Lower lobe of right lung (tissue), 2 donors: ENCODE measurements at regions not wholly inside any gene's neighbourhood (a gene's known extent, or its start where the extent isn't known, plus 50 kb on each side); places are given as distances from the start of the nearest gene placed in this dataset.

Experiments
- ATAC-seq, 2 donors: fragments of 200-7000 bp; cut with Tn5 transposase; one replicate each; pipeline ENCODE4 v1.9.1; 2020 to 2022; ENCODE audit warnings: mild to moderate bottlenecking in 2 of 2, moderate library complexity in 2 of 2
- DNase-seq: peaks from one replicate; pipeline ENCODE4 v3.0.0-alpha.2; 2020
- H3K27ac ChIP-seq: fragments of 200-600 bp; one replicate; pipeline ENCODE4 v1.8.0; 2022
- H3K27me3 ChIP-seq: fragments of 200-600 bp; one replicate; pipeline ENCODE4 v1.8.0; 2022; ENCODE audit warnings: low read depth
- H3K36me3 ChIP-seq: fragments of 200-600 bp; one replicate; pipeline ENCODE4 v1.8.0; 2022; ENCODE audit warnings: mild to moderate bottlenecking
- H3K4me1 ChIP-seq: fragments of 200-600 bp; one replicate; pipeline ENCODE4 v1.8.0; 2022
- H3K4me3 ChIP-seq: fragments of 200-600 bp; one replicate; pipeline ENCODE4 v1.8.0; 2022; ENCODE audit warnings: mild to moderate bottlenecking
- H3K9me3 ChIP-seq: fragments of 200-600 bp; one replicate; pipeline ENCODE4 v1.8.0; 2022
- CTCF ChIP-seq: fragments of 200-600 bp; IDR thresholded peaks from one replicate; pipeline ENCODE4 v1.8.0; 2022; ENCODE audit warnings: antibody characterized with exemption, mild to moderate bottlenecking
- intact Hi-C: fragments of 100-400 bp; cut with DNase I; formaldehyde crosslinking; loops from one replicate; pipeline ENCODE4 v1.11.0; 2022
- donor health status: DM: no; HTN: yes; CAD: no; lungs with severe emphysema.

GRCh38 chr16:79821911-79822310, 221.4 kb upstream of the MAF start:
- no peaks in the 10 kb centered on the region for H3K27me3 ChIP-seq
- no peak for DNase-seq
- ATAC-seq: no peak
- no peaks in the 10 kb centered on the region for H3K36me3 ChIP-seq
- H3K4me1 ChIP-seq: no peaks in the 10 kb centered on the region
- no peak for TF ChIP-seq CTCF
- no peak overlapping the region for H3K4me3 ChIP-seq
- no peak overlapping the region for H3K27ac ChIP-seq
- intact Hi-C loops: no loop called here
- no peaks in the 10 kb centered on the region for H3K9me3 ChIP-seq

GRCh38 chr16:79816081-79816497, 215.6 kb upstream of the MAF start:
- DNase-seq: no peak
- intact Hi-C loops: no loop called here
- H3K27ac ChIP-seq: no peak overlapping the region
- no peaks in the 10 kb centered on the region for H3K4me1 ChIP-seq
- H3K4me3 ChIP-seq: no peak overlapping the region
- H3K36me3 ChIP-seq: no peaks in the 10 kb centered on the region
- no peak for ATAC-seq
- H3K27me3 ChIP-seq: no peaks in the 10 kb centered on the region
- no peak for TF ChIP-seq CTCF
- H3K9me3 ChIP-seq: no peaks in the 10 kb centered on the region

- intact Hi-C loops: no loop called here
- DNase-seq (no peak), ATAC-seq (no peak)
- no peaks in the 10 kb centered on the region for H3K27me3 ChIP-seq
- H3K4me3 ChIP-seq: no peak overlapping the region
- H3K36me3 ChIP-seq: no peaks in the 10 kb centered on the region
- no peaks in the 10 kb centered on the region for H3K4me1 ChIP-seq
- H3K9me3 ChIP-seq: no peaks in the 10 kb centered on the region
- no peak overlapping the region for H3K27ac ChIP-seq
- no peak for TF ChIP-seq CTCF
These were observed 214.5 kb upstream of the MAF start for GRCh38 chr16:79815049-79815448.

- no peaks in the 10 kb centered on the region for H3K9me3 ChIP-seq
- no peak overlapping the region for H3K27ac ChIP-seq
- H3K27me3 ChIP-seq: no peaks in the 10 kb centered on the region
- TF ChIP-seq CTCF: no peak
- no peak overlapping the region for H3K4me3 ChIP-seq
- intact Hi-C loops: no loop called here
- DNase-seq (no peak), ATAC-seq (no peak)
- no peaks in the 10 kb centered on the region for H3K4me1 ChIP-seq
- no peaks in the 10 kb centered on the region for H3K36me3 ChIP-seq
These were observed 213.6 kb upstream of the MAF start for GRCh38 chr16:79814124-79814523.

- DNase-seq (no peak), ATAC-seq (no peak)
- Histone ChIP-seq H3K27ac (no peak overlapping the region), H3K27me3 (no peaks in the 10 kb centered on the region), H3K9me3 (no peaks in the 10 kb centered on the region), H3K4me1 (no peaks in the 10 kb centered on the region), H3K4me3 (no peak overlapping the region), H3K36me3 (no peaks in the 10 kb centered on the region)
- no peak for TF ChIP-seq CTCF
- intact Hi-C loops: no loop called here
These were observed 211.0 kb upstream of the MAF start for GRCh38 chr16:79811541-79811940.
